ENCODE measurements at regions not wholly inside any gene's neighbourhood (a gene's known extent, or its start where the extent isn't known, plus 50 kb on each side); places are given as distances from the start of the nearest gene placed in this dataset.
"Not testable (repeated sequence)": the region's sequence is repeated elsewhere in the genome, so short reads cannot be mapped to it uniquely, and the experiment has no call there.

GRCh38 chr6:109253366-109253765 lies 128.9 kb downstream of the CD164 start:
- DNase-seq = no peak

- DNase-seq = no peak
Observed at GRCh38 chr6:109252261-109253041, 129.8 kb downstream of the CD164 start.

GRCh38 chr6:109251839-109252238 lies 130.4 kb downstream of the CD164 start:
- no peak for DNase-seq

- not testable (repeated sequence) for DNase-seq
Observed at GRCh38 chr6:109250544-109251156, 131.6 kb downstream of the CD164 start.

- no peak for DNase-seq
Observed at GRCh38 chr6:109243863-109244825, 138.1 kb downstream of the CD164 start.

- DNase-seq = no peak
Observed at GRCh38 chr6:109242925-109243324, 139.3 kb downstream of the CD164 start.

GRCh38 chr6:109242029-109242428 lies 140.2 kb downstream of the CD164 start:
- DNase-seq = no peak

- DNase-seq = no peak
Observed at GRCh38 chr6:109241199-109241598, 141.1 kb downstream of the CD164 start.

GRCh38 chr6:109240370-109241084 lies 141.7 kb downstream of the CD164 start:
- DNase-seq = no peak

- DNase-seq = no peak
Observed at GRCh38 chr6:109239651-109240321, 142.5 kb downstream of the CD164 start.

GRCh38 chr6:109239160-109239559 lies 143.1 kb downstream of the CD164 start:
- no peak for DNase-seq

- no peak for DNase-seq
Observed at GRCh38 chr6:109238396-109238795, 143.1 kb downstream of the CEP57L1 start.

GRCh38 chr6:109237986-109238329 lies 142.7 kb downstream of the CEP57L1 start:
- no peak for DNase-seq

- DNase-seq = peak; percentile 6
Observed at GRCh38 chr6:109237077-109237985, 142.0 kb downstream of the CEP57L1 start.

- peak; percentile 59 for DNase-seq
Observed at GRCh38 chr6:109236115-109237076, 141.1 kb downstream of the CEP57L1 start.

- no peak for DNase-seq
Observed at GRCh38 chr6:109235481-109236038, 140.3 kb downstream of the CEP57L1 start.

- no peak for DNase-seq
Observed at GRCh38 chr6:109230453-109230852, 135.1 kb downstream of the CEP57L1 start.

GRCh38 chr6:109229536-109229935 lies 134.2 kb downstream of the CEP57L1 start:
- no peak for DNase-seq

GRCh38 chr6:109227646-109228045 lies 132.3 kb downstream of the CEP57L1 start:
- DNase-seq = no peak

GRCh38 chr6:109226353-109226752 lies 131.0 kb downstream of the CEP57L1 start:
- no peak for DNase-seq

Measured in activated CD4-positive, alpha-beta T cell treated with anti-CD3 and anti-CD28 coated beads for 48 hours (primary cell).